Fibroblast of skin of right quadriceps (primary cell): ENCODE measurements at regions not wholly inside any gene's neighbourhood (a gene's known extent, or its start where the extent isn't known, plus 50 kb on each side); places are given as distances from the start of the nearest gene placed in this dataset.

ENCODE experiments used
- DNase-seq: peaks from one replicate; pipeline ENCODE4 v3.0.0-alpha.2; 2013

GRCh38 chr14:82492157-82492556 is 958.5 kb upstream of the SEL1L start:
- no peak for DNase-seq

GRCh38 chr14:82500222-82500621 is 966.6 kb upstream of the SEL1L start:
- DNase-seq, result no peak

DNA sequence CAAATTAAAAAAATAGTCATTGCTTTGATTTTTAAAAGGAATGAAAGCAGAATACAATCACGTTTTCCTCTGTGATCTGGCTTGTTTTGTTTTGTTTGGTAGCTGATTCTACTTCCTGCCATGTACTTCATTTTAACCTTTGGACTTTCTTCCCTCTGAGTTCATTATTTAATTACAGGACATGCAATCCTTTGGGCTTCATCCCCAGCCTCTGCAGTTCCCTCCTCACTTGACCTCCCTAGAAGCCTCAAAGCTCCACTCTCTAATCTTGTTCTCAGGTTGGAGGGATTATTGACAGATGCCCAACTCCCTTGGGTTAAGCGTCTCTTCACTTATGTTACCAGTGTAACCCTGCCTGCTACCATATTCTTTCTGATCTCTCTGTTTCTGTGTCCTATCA is 967.9 kb upstream of the SEL1L start:
- DNase-seq, result no peak

GRCh38 chr14:82502043-82502442 is 968.4 kb upstream of the SEL1L start:
- no peak for DNase-seq

DNA sequence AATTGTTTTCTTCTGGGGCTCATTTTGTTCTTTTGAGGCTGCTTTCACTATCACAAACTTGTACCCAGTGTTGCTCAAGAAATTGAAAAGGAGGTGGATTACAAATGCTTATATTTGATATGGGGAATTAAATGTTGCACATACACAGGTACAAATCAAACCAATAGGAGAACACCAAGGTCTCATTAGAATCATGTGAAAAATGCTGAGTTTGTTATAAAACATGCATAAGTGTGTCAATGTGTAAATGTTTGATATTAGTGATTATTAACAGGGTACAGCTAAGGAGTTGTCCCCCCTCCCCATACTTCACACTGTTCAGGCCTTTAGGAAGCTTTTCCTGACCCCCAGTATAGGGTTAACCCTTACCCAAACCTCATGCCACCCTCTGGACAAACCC is 971.2 kb upstream of the SEL1L start:
- no peak for DNase-seq

DNA sequence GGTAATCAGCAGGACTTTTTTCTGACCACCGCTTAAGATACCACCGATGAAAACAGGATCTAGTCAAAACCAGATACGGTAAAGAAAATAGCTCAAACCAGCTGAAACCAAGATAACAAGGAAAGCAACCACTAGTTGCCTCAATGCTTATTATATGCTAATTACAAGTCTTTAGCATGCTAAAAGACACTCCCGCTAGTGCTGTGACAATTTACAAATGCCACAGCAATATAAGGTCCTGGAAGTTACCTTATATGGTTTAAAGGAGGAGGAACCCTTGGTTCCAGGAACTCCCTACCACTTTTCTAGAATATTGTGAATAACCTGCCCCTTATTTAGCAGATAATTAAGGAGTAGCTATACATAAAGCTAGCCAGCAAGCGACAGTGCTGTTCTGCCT is 976.4 kb upstream of the SEL1L start:
- DNase-seq, result no peak

- no peak for DNase-seq
Observed at GRCh38 chr14:82511399-82511798, 977.7 kb upstream of the SEL1L start.

GRCh38 chr14:82520765-82521164 is 987.1 kb upstream of the SEL1L start:
- DNase-seq, result no peak

DNA sequence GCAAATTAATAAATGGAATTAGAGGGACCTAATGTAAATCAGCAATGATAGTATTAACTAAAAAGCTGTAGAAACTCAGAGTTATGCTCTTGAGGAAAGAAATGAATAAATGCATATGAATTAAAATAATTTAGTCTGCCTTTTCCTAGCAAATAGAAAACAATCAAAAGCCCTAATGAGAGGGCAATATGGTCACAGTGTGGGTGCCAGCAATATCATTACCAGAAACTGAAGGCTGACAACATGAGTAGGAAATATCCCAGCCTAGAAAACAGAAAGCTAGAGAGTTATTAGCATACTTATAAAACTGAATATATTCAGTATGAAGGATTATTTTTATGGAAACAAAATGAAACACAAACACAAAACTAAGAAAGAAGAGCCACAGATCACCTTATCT is 987.5 kb upstream of the SEL1L start:
- DNase-seq, result no peak

- no peak for DNase-seq
Observed at GRCh38 chr14:82528016-82528415, 994.4 kb upstream of the SEL1L start.

- no peak for DNase-seq
Observed at GRCh38 chr14:82533351-82533750, 999.7 kb upstream of the SEL1L start.

- DNase-seq, result no peak
Observed at GRCh38 chr14:82536566-82536965, 1002.9 kb upstream of the SEL1L start.

GRCh38 chr14:82537831-82538230 is 1004.2 kb upstream of the SEL1L start:
- DNase-seq, result peak; percentile 10

GRCh38 chr14:82546401-82546800 is 1012.7 kb upstream of the SEL1L start:
- DNase-seq, result no peak

GRCh38 chr14:82549306-82549990 is 1015.8 kb upstream of the SEL1L start:
- DNase-seq, result no peak

DNA sequence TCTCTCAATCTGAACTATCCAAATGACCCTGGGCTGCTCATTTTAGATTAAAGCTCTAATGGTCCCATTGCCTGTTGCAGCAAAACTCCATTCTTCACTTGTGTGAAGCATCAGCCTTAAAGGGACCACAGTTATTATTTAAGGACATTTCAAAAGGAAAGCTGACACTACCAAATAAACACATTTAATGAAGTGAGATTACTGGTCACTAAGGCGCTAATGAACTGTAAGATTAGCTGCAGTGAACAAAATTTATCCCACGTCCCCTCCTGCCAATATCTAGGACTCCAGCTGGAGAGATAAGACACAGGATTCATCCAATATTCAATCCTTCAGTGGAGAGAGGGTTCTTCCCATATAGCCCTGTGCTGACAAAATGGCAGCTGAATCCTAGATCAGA is 1029.2 kb upstream of the SEL1L start:
- no peak for DNase-seq

- DNase-seq, result no peak
Observed at GRCh38 chr14:82565825-82566224, 1032.2 kb upstream of the SEL1L start.

DNA sequence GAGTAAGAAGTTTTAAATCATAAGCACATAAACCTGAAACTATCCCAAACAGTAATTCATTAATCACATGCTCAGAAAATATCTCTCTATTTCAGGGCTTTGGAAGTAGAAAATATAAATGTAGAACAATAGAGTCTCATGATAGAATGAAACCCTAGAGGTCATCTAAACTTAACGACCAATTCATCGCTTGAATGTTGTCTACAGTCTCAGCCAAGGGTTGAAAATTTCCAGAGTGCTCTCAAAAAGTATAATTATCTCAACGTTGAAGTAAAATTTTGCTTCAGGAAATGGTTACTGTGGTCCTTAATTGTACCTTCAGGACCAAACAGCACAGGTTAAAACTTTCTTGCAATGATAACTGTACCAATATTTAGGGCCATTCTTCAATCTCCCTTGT is 1053.6 kb upstream of the SEL1L start:
- DNase-seq, result no peak

DNA sequence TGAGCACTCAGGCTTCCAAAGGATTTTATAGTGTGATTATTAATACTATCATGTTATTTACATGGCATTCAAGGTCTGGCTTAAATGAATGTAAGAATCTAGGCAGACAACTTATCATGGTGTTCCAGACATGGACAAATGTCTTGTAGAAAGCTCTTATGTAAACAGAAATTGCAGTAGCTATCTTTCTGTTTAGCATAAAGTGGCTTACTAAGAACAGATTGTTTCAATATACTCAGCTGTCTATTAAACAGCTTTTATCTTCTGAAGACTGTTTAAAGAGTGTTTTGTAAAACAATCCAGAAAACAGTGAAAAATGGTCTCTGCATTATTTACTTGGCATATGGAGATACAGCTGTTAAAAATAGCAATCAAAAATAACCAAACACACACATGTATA is 1061.8 kb upstream of the SEL1L start:
- DNase-seq, result no peak

GRCh38 chr14:82602794-82603193 is 1069.1 kb upstream of the SEL1L start:
- DNase-seq, result no peak

GRCh38 chr14:82604819-82605218 is 1071.2 kb upstream of the SEL1L start:
- DNase-seq, result no peak

GRCh38 chr14:82621881-82622450 is 1088.3 kb upstream of the SEL1L start:
- DNase-seq, result no peak

GRCh38 chr14:82626156-82627066 is 1092.8 kb upstream of the SEL1L start:
- DNase-seq, result no peak

GRCh38 chr14:82635915-82636314 is 1102.3 kb upstream of the SEL1L start:
- no peak for DNase-seq
